ENCODE measurements at regions not wholly inside any gene's neighbourhood (a gene's known extent, or its start where the extent isn't known, plus 50 kb on each side); places are given as distances from the start of the nearest gene placed in this dataset.

DNA sequence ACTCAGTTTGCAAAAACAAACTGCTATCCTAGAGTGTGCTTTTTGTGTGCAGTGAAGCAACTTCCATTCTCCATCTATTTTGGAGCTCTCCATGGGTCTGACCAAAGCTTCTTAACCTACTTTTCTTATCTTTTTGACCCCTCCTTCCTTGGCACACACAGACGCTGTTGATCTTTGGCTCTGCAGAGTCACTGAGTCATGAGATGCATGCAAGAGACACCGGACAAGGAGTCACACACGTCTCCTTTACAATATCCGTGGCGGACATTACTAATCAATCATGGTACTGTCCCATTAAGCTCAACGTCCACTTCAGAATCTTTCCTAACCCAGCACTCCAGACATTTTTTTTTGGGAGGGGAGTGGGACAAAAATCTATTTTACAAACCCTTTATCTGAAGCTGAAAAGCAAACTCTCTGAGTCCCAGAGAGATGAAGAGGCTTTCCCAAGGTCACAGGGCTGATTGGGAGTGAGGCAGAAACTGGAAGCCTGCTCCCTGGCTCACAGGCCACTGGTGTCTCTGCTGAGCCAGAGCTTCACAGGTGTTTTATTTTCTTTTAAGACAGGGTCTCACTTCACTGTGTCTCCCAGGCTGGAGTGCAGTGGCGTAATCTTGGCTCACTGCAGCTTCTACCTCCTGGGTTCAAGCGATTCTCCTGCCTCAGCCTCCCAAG, 165.8 kb upstream of the SYT13 start:
- Histone ChIP-seq H3K27ac (no peak overlapping the region), H3K9me3 (ENCODE audit: low read depth) (no peaks in the 10 kb centered on the region), H3K4me1 (ENCODE audit: low read depth) (no peaks in the 10 kb centered on the region), H3K27me3 (no peaks in the 10 kb centered on the region), H3K4me3 (no peak overlapping the region), H3K36me3 (no peaks in the 10 kb centered on the region)
- peak in 1 of 2 donors; percentile 87 for DNase-seq (ENCODE audit: low read depth in 1 of 2, low spot score in 1 of 2)
- TF ChIP-seq, protein P1, sequence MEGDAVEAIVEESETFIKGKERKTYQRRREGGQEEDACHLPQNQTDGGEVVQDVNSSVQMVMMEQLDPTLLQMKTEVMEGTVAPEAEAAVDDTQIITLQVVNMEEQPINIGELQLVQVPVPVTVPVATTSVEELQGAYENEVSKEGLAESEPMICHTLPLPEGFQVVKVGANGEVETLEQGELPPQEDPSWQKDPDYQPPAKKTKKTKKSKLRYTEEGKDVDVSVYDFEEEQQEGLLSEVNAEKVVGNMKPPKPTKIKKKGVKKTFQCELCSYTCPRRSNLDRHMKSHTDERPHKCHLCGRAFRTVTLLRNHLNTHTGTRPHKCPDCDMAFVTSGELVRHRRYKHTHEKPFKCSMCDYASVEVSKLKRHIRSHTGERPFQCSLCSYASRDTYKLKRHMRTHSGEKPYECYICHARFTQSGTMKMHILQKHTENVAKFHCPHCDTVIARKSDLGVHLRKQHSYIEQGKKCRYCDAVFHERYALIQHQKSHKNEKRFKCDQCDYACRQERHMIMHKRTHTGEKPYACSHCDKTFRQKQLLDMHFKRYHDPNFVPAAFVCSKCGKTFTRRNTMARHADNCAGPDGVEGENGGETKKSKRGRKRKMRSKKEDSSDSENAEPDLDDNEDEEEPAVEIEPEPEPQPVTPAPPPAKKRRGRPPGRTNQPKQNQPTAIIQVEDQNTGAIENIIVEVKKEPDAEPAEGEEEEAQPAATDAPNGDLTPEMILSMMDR (IDR thresholded peaks at IDR 0.05; ENCODE audit: low read depth, low read length): no peak

GRCh38 chr11:45450189-45450588, 164.0 kb upstream of the SYT13 start:
- TF ChIP-seq, protein P1 (IDR thresholded peaks at IDR 0.05; ENCODE audit: low read depth, low read length): no peak
- Histone ChIP-seq H3K9me3 (ENCODE audit: low read depth) (no peaks in the 10 kb centered on the region), H3K27me3 (no peaks in the 10 kb centered on the region), H3K4me3 (no peak overlapping the region), H3K27ac (no peak overlapping the region), H3K36me3 (no peaks in the 10 kb centered on the region), H3K4me1 (ENCODE audit: low read depth) (no peaks in the 10 kb centered on the region)
- DNase-seq (ENCODE audit: low read depth in 1 of 2, low spot score in 1 of 2): peak in 1 of 2 donors; percentile 69

DNA sequence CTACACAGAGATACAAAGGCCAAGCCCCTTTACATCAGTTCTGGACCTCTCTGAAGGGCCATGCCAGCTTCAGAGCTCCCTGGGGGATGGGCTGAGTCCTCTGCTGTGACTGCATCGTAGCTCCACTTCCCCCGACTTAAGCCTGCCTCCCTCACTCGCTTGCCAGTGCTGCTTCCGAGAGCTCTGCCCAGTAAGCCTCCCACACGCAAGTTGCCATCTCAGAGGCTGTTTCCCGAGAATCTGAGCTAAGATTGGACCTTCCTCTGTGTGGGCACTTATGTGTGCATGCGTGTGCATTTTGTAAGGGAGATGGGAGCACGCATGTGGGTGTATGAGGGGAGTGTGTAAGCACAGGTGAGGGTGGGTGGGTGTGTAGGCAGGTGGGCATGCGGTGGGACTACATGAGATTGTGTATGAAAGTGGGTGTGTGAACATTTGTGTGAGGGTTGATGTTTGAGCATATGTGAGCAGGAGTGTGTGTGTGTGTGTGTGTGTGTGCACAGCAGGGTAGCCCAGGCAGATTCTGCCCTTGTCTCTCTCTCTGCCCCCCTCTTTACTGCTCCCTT, 163.0 kb upstream of the SYT13 start:
- H3K36me3 ChIP-seq: no peaks in the 10 kb centered on the region
- H3K4me1 ChIP-seq (ENCODE audit: low read depth): no peaks in the 10 kb centered on the region
- no peak overlapping the region for H3K27ac ChIP-seq
- no peaks in the 10 kb centered on the region for H3K27me3 ChIP-seq
- TF ChIP-seq, protein P1 (IDR thresholded peaks at IDR 0.05; ENCODE audit: low read depth, low read length): no peak
- no peaks in the 10 kb centered on the region for H3K9me3 ChIP-seq (ENCODE audit: low read depth)
- peak in 1 of 2 donors; percentile 43 for DNase-seq (ENCODE audit: low read depth in 1 of 2, low spot score in 1 of 2)
- no peak overlapping the region for H3K4me3 ChIP-seq

DNA sequence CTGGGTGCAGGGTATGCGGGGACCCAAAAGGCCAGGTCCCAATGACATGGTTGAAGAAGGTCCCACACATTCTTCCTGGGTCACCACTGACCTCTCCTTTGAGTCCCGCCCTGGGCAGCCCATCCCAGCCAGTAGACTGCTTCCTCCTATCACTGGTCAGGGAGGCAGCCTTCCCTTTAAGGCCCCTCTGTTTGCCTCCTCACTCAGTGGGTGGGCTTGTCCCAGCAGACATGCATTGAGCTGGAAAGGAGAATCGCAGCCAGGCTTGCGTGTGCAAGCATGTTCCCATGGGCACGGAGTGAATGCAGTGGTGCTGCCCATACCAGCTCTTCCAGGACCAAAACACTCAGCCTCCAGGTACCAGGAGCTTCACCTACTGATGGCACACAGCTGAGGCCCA, 162.4 kb upstream of the SYT13 start:
- H3K27me3 ChIP-seq: no peaks in the 10 kb centered on the region
- no peak overlapping the region for H3K4me3 ChIP-seq
- no peak overlapping the region for H3K27ac ChIP-seq
- TF ChIP-seq, protein P1 (IDR thresholded peaks at IDR 0.05; ENCODE audit: low read depth, low read length): no peak
- no peak for DNase-seq (ENCODE audit: low read depth in 1 of 2, low spot score in 1 of 2)
- no peaks in the 10 kb centered on the region for H3K9me3 ChIP-seq (ENCODE audit: low read depth)
- H3K36me3 ChIP-seq: no peaks in the 10 kb centered on the region
- no peaks in the 10 kb centered on the region for H3K4me1 ChIP-seq (ENCODE audit: low read depth)

- TF ChIP-seq, protein P1 (IDR thresholded peaks at IDR 0.05; ENCODE audit: low read depth, low read length): no peak
- Histone ChIP-seq H3K4me3 (no peak overlapping the region), H3K4me1 (ENCODE audit: low read depth) (no peaks in the 10 kb centered on the region), H3K27me3 (no peaks in the 10 kb centered on the region), H3K36me3 (no peaks in the 10 kb centered on the region), H3K27ac (no peak overlapping the region), H3K9me3 (ENCODE audit: low read depth) (no peaks in the 10 kb centered on the region)
- no peak for DNase-seq (ENCODE audit: low read depth in 1 of 2, low spot score in 1 of 2)
Measured at GRCh38 chr11:45446998-45447397, 160.9 kb upstream of the SYT13 start.
